Motor neuron (in vitro differentiated cells): ENCODE measurements at regions not wholly inside any gene's neighbourhood (a gene's known extent, or its start where the extent isn't known, plus 50 kb on each side); places are given as distances from the start of the nearest gene placed in this dataset.
"Not testable (repeated sequence)": the region's sequence is repeated elsewhere in the genome, so short reads cannot be mapped to it uniquely, and the experiment has no call there.

ENCODE experiments used
- ATAC-seq, 8 experiments: fragments of 200-7000 bp; cut with Tn5 transposase; replicated peaks in 6 of 8; 2 replicates each; pipeline ENCODE4 v1.8.0; 2021; ENCODE audit warnings: mild to moderate bottlenecking in 8 of 8, moderate library complexity in 8 of 8
- H3K27ac ChIP-seq, 2 donors: fragments of 250-450 bp; sonication (Bioruptor Pico); 2 replicates each; pipeline ENCODE4 v1.9.0; 2021; ENCODE audit warnings: antibody characterized with exemption in 2 of 2, mild to moderate bottlenecking in 2 of 2, moderate library complexity in 1 of 2
- H3K4me1 ChIP-seq, 2 donors: fragments of 250-450 bp; sonication (Bioruptor Pico); replicated peaks in 1 of 2; 2 replicates each; pipeline ENCODE4 v1.6.1; 2021; ENCODE audit warnings: antibody characterized with exemption in 2 of 2, mild to moderate bottlenecking in 2 of 2, moderate library complexity in 1 of 2
- H3K4me3 ChIP-seq, 5 donors: fragments of 250-450 bp; sonication (Bioruptor Pico); 2 replicates each; pipeline ENCODE4 v1.9.0; 2021; ENCODE audit warnings: antibody characterized with exemption in 5 of 5, mild to moderate bottlenecking in 5 of 5, moderate library complexity in 4 of 5
- WGBS, 10 experiments: fragments of 450-650 bp; shearing (Covaris generic); methylation state at CpG; one replicate each; pipeline ENCODE4 v1.0.0; 2022; 5-methylcytosine and 5-hydroxymethylcytosine counted together
- in situ Hi-C, 9 experiments: fragments of 400-800 bp; cut with MboI; loops; one replicate each; pipeline ENCODE4 v1.15.0; 2021; ENCODE audit warnings: low sequenced_read_pairs in 9 of 9, low pct_unique_long_range_greater_than_20kb in 2 of 9; ENCODE audit not compliant: unreplicated experiment in 9 of 9

DNA sequence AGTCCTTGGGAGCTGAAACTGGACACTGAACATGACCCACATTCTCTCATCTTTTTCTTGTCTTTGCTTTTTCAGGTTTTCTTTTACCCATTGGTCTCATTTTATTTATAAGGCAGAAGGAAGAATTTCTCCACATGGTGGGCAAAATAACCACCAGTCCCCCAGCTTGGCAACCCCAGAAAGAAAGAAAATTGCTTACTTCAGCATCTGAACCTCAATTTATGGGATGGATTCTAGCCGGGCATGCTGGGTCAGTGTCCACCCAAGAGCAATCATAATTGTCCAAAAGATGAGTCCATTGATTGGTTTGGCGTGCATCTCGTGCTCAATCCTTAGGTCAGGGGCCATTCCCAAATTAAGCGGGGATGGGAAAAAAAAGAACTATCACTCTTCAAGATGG, 163.7 kb downstream of the TMEM114 start:
- H3K4me3 ChIP-seq: no peak overlapping the region
- WGBS, 10 experiments: 6 to 94% (median 85%) methylated on average over 1 to 4 of the region's 4 CpGs; no CpG with 5 or more reads in 3 of the 10 experiments
- ATAC-seq: no peak
- in situ Hi-C loops: no loop called here
- no peak overlapping the region for H3K27ac ChIP-seq
- H3K4me1 ChIP-seq: peaks cover 0 to 3% of the 10 kb centered on the region in 2 donors

DNA sequence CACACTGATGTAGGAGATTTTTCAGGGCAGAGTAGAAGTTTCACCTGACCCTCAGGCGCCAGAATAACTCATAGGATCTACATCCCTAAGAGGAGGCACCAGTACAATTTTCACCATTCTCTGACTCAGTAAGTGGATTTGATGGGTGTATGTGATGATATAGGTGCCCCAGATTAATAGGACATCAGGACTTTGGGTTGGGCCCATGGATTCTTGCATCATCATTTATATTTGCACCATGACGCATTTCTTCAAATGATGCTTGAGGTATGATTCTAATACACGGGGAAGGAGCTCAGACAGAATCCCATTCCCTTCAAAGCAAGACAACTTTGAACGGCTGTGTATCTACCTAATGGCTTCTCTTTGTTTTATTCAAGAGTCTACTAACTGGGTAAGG, 173.2 kb downstream of the TMEM114 start:
- in situ Hi-C loops: no loop called here
- 0 to 100% (median 59%) methylated on average over 1 to 4 of the region's 4 CpGs; no CpG with 5 or more reads in 1 of the 10 experiments for WGBS, 10 experiments
- H3K4me1 ChIP-seq: peaks cover 0 to 25% of the 10 kb centered on the region in 2 donors
- no peak for ATAC-seq
- H3K4me3 ChIP-seq: no peak overlapping the region
- H3K27ac ChIP-seq: no peak overlapping the region

DNA sequence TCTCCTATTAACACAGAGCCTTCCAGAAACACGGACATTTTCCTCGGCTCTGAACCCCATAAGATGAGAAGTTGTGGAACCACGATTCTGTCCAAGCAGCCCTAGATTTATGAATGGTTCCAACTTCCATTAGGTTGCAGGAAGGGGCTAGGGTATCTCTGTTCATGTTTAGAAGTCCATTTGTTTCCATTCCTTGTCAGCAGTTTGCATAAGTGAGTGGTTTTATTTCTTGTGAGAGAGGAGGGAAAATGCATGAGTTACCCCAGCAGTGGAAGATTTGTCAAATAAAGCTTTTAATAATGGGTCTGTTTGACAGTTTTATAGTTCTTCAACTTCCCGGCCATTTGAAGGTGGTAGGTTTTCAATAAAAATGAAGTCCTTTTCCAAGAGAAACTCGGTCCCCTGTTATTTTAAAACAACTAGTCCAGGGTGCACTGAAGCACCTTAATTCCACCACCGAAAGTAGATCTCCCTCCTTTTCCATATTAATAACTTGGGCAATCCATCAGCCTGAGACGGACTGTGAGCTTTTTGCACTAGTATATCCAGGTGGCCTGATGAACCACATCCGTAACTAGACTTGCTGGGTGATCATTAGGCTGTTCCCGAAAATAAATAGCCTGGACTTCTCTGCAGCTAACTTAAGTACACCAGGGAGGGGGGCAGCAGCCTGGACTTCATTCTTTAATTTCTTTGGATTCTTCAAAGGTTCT, 181.3 kb downstream of the TMEM114 start:
- in situ Hi-C loops: no loop called here
- Histone ChIP-seq H3K4me1 (peaks cover 0 to 26% of the 10 kb centered on the region in 2 donors), H3K27ac (no peak overlapping the region), H3K4me3 (no peak overlapping the region)
- 3 to 85% (median 40%) methylated on average over 1 to 9 of the region's 9 CpGs for WGBS, 10 experiments
- ATAC-seq: peak in 3 of 8 experiments; percentile 24 to 84 (median 82)

DNA sequence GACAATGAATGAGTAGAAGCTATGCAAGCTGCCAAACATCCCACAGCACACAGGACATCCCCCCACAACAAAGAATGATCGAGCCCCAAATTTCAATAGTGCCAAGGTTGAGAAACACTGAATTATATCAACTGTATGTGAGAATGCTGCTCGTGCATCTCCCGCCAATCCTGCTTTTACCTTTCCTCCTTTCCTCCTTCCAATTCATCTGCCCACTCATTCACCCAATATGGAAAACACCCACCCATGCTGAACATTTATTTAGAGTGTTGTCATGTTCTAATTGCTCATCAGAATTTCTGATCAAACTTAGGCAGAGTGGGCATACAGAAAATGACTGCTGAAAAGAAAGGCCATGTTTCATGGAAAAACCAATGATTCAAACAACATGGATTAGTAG, 183.0 kb downstream of the TMEM114 start:
- 0 to 100% (median 35%) methylated on average over 1 to 3 of the region's 3 CpGs; no CpG with 5 or more reads in 2 of the 10 experiments for WGBS, 10 experiments
- Histone ChIP-seq H3K4me1 (peaks cover 0 to 39% of the 10 kb centered on the region in 2 donors), H3K27ac (no peak overlapping the region), H3K4me3 (no peak overlapping the region)
- in situ Hi-C loops: no loop called here
- ATAC-seq: no peak

DNA sequence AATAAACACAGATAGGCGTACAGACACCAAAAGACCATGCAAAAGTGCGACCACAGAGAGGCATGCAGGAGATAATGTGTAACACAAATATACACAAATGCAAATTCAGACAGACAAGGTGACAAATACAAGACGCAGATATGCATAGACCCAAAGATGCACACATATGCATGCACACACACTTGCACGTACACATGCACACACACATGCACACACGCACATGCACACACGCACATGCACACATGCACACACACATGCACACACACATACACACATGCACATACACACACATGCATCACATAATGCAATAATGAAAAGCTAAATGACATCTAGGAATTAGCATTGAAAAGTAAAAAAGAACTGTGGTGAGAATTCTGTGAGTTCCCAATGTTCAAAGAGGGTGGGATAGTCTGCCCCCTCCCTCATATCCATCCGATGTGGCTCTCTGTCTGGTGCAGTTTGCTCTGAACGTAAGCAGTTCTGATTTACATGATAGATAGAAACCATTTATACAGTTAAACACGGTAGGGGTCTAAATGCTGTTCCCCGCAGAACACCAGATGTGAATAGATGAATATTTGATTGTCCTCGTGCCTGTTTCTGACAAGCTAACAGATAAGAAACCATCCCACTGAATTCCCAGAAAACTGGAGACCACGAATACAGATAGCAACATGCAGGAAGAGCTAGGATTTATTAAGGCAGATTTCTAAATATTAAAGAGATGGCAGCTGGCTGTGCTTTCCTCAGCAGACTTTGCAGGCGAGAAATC, 186.1 kb downstream of the TMEM114 start:
- Histone ChIP-seq H3K4me1 (peaks cover 0 to 32% of the 10 kb centered on the region in 2 donors), H3K4me3 (no peak overlapping the region), H3K27ac (peak overlapping the region in 1 of 2 donors; percentile 39)
- ATAC-seq: peak in 2 of 8 experiments; percentile 63
- in situ Hi-C loops: no loop called here
- 5 to 61% (median 31%) methylated on average over 1 to 10 of the region's 13 CpGs for WGBS, 10 experiments

DNA sequence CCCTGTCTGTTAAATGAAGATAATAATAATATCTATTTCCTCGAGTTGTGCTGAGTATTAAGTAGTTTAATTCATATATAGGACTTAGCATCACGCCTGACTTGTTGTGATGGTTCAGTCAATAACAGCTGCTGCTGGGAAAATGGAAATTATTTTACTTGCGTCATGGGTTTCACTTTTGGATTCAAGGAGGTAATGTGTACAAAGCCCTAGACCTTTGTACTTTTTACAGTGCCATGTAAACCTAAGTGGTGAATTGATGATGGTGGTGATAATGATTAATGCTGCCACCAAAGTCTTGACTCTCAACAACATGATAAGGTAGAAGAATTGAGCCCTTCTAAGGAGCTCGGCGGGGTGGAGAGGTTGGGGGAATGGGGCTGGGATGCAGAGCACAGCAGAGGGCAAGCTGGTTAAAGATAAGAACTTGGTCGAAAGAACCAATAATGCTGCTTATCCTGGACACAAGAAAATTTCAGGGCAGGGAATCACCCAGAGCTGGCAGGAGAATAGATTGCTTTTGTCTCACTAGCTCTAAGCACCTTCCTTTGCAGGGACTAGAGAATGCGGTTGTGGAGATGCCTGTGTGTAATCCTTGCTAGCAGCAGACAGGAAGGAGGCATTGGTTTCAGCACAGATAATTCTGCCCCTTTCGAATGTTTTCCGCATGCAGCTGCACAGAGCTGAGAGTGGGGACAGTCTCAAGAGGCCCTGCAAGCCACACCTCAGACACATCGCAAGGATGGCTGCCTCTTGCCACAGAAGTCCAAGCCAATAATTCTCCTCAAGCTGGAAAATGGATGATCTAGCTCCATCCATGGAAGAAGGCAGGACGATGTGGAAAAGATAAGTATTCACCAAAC, 187.1 kb downstream of the TMEM114 start:
- Histone ChIP-seq H3K27ac (peak overlapping the region in 1 of 2 donors; percentile 42), H3K4me1 (peaks cover 0 to 22% of the 10 kb centered on the region in 2 donors), H3K4me3 (no peak overlapping the region)
- in situ Hi-C loops: no loop called here
- peak in 2 of 8 experiments; percentile 48 to 58 for ATAC-seq
- WGBS, 10 experiments: 0 to 88% (median 27%) methylated on average over 1 to 8 of the region's 11 CpGs; no CpG with 5 or more reads in 1 of the 10 experiments

DNA sequence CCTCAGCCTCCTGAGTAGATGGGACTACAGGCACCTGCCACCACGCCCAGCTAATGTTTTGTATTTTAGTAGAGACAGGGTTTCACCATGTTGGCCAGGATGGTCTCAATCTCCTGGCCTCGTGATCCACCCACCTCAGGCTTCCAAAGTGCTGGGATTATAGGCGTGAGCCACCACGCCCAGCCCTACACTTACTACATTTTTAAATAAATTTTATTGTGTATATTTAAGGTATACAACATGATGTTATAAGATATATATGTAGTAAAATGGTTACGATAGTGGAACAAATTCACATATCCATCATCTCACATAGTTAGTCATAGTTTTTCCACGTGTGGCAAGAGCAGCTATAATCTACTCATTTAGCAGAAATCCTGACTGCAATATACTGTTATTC, 189.6 kb downstream of the TMEM114 start:
- in situ Hi-C loops, ATAC-seq, H3K27ac ChIP-seq, H3K4me3 ChIP-seq: not testable (repeated sequence)
- 0 to 90% (median 35%) methylated on average over 1 to 6 of the region's 6 CpGs; no CpG with 5 or more reads in 4 of the 10 experiments for WGBS, 10 experiments
- H3K4me1 ChIP-seq: peaks cover 0 to 31% of the 10 kb centered on the region in 2 donors

DNA sequence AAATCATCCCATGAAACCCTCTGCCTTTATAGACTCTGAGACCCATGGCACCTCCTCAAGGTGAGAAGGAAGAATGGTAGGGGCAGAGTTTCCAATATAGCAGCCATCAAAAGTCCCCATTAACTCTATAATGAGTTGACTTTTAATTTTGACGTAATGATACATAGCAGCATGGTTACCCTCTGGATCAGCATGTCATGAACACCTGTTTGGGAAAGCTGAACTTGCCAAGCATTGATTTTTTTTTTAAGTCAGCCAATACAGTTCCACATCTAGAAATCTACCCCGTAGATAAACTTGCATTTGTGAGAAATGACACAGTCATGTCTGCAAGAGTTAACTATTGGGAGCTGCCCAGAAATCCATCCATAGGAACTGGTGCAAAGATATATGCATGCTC, 191.8 kb downstream of the TMEM114 start:
- Histone ChIP-seq H3K4me3 (no peak overlapping the region), H3K27ac (no peak overlapping the region), H3K4me1 (peaks cover 0 to 19% of the 10 kb centered on the region in 2 donors)
- WGBS, 10 experiments: 0 to 100% (median 60%) methylated on average over 1 to 2 of the region's 2 CpGs; no CpG with 5 or more reads in 3 of the 10 experiments
- ATAC-seq: no peak
- in situ Hi-C loops: no loop called here

DNA sequence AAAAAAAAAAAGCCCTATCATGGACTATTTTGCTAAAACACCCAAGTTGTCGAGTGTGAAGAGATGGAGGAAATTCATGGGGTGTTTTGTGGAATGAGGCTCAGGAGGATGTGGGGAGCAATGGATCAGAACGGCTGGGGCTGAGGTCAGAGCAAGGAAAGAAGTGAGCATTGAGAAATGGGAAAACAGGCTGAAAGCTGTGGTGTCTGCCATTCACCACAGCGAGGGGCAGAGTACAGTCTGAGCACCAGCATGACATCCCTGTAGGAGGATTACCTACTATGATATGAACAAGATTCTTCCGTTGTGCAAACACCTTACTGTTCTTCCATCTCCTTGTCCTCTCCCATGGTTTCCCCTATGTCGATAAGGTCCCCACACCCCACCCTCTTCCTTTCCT, 193.1 kb downstream of the TMEM114 start:
- in situ Hi-C loops: no loop called here
- H3K27ac ChIP-seq: no peak overlapping the region
- WGBS, 10 experiments: 0 to 84% (median 46%) methylated on average over 1 to 5 of the region's 5 CpGs
- no peak overlapping the region for H3K4me3 ChIP-seq
- ATAC-seq: no peak
- H3K4me1 ChIP-seq: peaks cover 0 to 9% of the 10 kb centered on the region in 2 donors

DNA sequence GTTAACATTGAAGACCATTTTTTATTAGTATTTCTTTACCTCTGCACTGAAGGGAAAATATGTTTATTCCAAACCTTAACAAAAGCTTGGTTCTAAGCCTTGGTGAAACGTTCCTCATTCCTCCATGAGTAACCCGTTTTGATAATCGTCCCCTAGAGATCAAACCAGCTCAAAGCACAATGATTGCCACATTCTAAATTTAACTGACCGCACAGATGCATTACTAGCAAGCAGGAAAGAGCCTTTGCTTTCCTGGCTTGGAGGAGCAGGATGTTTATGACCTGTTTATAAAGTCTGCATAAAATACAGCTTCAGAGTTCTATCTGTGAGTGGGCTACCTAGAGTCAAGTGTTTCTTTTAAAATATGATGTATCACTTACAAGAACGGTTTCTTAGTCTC, 193.8 kb downstream of the TMEM114 start:
- peaks cover 0 to 9% of the 10 kb centered on the region in 2 donors for H3K4me1 ChIP-seq
- no peak overlapping the region for H3K27ac ChIP-seq
- in situ Hi-C loops: no loop called here
- H3K4me3 ChIP-seq: no peak overlapping the region
- WGBS, 10 experiments: 0 to 81% (median 41%) methylated on average over 2 to 5 of the region's 5 CpGs; no CpG with 5 or more reads in 3 of the 10 experiments
- no peak for ATAC-seq

DNA sequence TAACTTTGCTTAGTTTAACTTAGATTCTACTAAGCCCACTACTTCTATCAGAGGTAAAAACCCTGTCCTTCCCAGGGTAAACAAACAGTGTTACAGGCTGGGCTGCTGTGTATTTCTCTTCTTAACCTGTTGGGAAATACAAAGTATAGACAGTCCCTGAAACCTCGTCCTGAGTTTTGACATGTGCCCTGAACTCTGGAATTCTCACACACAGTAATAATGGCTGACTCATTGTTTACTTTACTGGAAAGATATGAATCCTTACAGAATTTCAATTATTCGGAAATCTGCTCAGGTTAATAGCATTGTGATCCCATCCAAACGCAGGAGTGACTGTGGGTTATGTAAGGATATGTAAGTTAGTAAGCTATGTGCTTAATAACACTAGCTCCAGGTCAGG, 199.1 kb downstream of the TMEM114 start:
- in situ Hi-C loops: no loop called here

DNA sequence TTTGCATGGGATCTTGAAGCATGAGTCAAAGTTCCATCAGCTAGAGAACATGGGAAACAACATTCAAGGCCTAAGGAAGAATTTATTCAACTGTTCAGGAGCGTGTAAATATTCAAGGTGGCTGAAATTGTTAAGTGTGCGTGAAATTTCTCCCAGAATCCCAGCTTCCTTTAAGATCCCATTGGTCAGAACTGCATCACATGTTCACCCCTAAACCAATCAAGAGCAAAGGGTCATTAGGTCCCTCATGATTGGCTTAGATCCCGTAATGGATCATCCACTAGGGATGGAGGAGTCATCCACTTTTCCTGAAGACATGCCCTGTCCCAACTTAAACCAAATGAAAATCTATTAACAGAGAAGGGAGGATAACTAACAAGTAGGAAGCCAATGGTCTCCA, 201.6 kb downstream of the TMEM114 start:
- in situ Hi-C loops: no loop called here
- Histone ChIP-seq H3K27ac (no peak overlapping the region), H3K4me1 (peaks cover 0 to 26% of the 10 kb centered on the region in 2 donors), H3K4me3 (no peak overlapping the region)
- 0 to 100% (median 75%) methylated on average over 1 to 3 of the region's 3 CpGs; no CpG with 5 or more reads in 1 of the 10 experiments for WGBS, 10 experiments
- ATAC-seq: no peak

More for the DNA sequence above, 199.1 kb downstream of the TMEM114 start:
- peaks cover 0 to 18% of the 10 kb centered on the region in 2 donors for H3K4me1 ChIP-seq
- H3K27ac ChIP-seq: no peak overlapping the region
- H3K4me3 ChIP-seq: no peak overlapping the region
- 0 to 79% (median 35%) methylated on average over 1 to 3 of the region's 3 CpGs for WGBS, 10 experiments
- no peak for ATAC-seq
